Dendritic cell treated with granulocyte-macrophage colony-stimulating factor and Interleukin-4, amounts not matched to agents 40 ng/mL and 50 ng/mL, for 4 days (primary cell): ENCODE measurements at regions not wholly inside any gene's neighbourhood (a gene's known extent, or its start where the extent isn't known, plus 50 kb on each side); places are given as distances from the start of the nearest gene placed in this dataset.

ENCODE experiments used
- H3K27ac Mint-ChIP-seq: one replicate; pipeline ENCODE4 v1.8.0; 2022; ENCODE audit warnings: mild to moderate bottlenecking, mixed read lengths
- H3K27me3 Mint-ChIP-seq: one replicate; pipeline ENCODE4 v1.8.0; 2022; ENCODE audit warnings: mild to moderate bottlenecking, mixed read lengths
- H3K36me3 Mint-ChIP-seq: one replicate; pipeline ENCODE4 v1.8.0; 2022; ENCODE audit warnings: low read depth, mixed read lengths
- H3K4me1 Mint-ChIP-seq: one replicate; pipeline ENCODE4 v1.8.0; 2022; ENCODE audit warnings: low read depth, mixed read lengths
- H3K4me3 Mint-ChIP-seq: one replicate; pipeline ENCODE4 v1.8.0; 2022; ENCODE audit warnings: mild to moderate bottlenecking, moderate library complexity, mixed read lengths
- H3K9me3 Mint-ChIP-seq: one replicate; pipeline ENCODE4 v1.8.0; 2022; ENCODE audit warnings: mixed read lengths
- intact Hi-C: fragments of 100-400 bp; cut with micrococcal nuclease; formaldehyde crosslinking; loops from one replicate; pipeline ENCODE4 v1.15.0; 2022

DNA sequence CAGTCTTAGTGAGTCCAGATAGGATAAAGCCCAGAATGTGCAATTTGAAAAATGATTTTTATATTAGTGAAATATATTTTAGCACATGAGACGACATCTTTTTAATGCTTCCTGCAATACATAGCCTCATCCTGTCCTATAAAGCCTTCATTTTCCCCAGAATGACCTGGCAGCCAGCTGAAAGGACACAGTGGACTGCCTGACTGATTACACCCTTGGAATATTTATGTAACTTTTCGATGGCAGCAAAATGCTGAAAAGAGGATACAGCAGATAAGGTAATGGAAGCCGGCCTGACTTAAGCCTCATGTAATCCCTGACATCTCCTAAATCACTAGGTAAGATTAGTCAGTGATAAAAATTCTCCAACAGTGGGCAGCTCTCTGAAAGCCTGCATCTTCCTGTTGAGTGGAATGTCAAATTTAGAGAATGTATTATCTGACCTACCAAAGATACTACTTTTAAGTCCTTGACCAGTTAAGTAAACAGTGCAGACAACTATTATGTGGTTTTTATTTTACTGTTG is 210.7 kb upstream of the STEAP1 start:
- no peaks in the 10 kb centered on the region for H3K4me1 Mint-ChIP-seq
- H3K4me3 Mint-ChIP-seq = no peak overlapping the region
- no peak overlapping the region for H3K27ac Mint-ChIP-seq
- no peaks in the 10 kb centered on the region for H3K27me3 Mint-ChIP-seq
- intact Hi-C loops = no loop called here
- peaks cover 35% of the 10 kb centered on the region for H3K9me3 Mint-ChIP-seq
- no peaks in the 10 kb centered on the region for H3K36me3 Mint-ChIP-seq

- no peaks in the 10 kb centered on the region for H3K36me3 Mint-ChIP-seq
Measured at GRCh38 chr7:89958525-89959068, 195.7 kb upstream of the STEAP1 start.

GRCh38 chr7:89966067-89966664 is 188.1 kb upstream of the STEAP1 start:
- H3K27me3 Mint-ChIP-seq = no peaks in the 10 kb centered on the region
- no peaks in the 10 kb centered on the region for H3K36me3 Mint-ChIP-seq
- H3K27ac Mint-ChIP-seq = no peak overlapping the region
- intact Hi-C loops = no loop called here
- no peaks in the 10 kb centered on the region for H3K4me1 Mint-ChIP-seq
- H3K4me3 Mint-ChIP-seq = no peak overlapping the region
- peaks cover 25% of the 10 kb centered on the region for H3K9me3 Mint-ChIP-seq

More at GRCh38 chr7:89958525-89959068, 195.7 kb upstream of the STEAP1 start:
- Mint-ChIP-seq H3K27me3 (no peaks in the 10 kb centered on the region), H3K9me3 (peaks cover 20% of the 10 kb centered on the region), H3K4me1 (no peaks in the 10 kb centered on the region), H3K27ac (no peak overlapping the region), H3K4me3 (no peak overlapping the region)
- intact Hi-C loops = no loop called here

DNA sequence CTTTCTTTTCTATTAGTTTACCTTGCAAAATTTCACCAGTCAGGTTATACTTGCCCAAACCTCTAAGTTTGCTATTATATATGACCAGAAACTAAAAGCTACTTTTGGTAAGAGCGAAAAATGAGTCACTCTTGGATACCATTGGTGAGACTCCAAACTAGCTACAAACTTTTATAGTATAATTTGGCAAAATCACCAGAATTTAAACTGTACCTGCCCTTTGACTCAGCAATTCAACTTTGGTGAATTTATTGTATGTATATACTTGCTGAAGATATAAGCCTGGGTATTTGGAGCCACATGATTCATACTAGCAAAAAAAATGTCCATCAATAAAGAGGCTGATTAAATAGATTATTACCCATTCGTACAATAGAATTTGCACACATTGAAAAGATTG is 178.7 kb upstream of the STEAP1 start:
- H3K9me3 Mint-ChIP-seq = peaks cover 17% of the 10 kb centered on the region
- H3K27me3 Mint-ChIP-seq = no peaks in the 10 kb centered on the region
- intact Hi-C loops = no loop called here
- H3K36me3 Mint-ChIP-seq = no peaks in the 10 kb centered on the region
- no peak overlapping the region for H3K4me3 Mint-ChIP-seq
- H3K27ac Mint-ChIP-seq = no peak overlapping the region
- H3K4me1 Mint-ChIP-seq = no peaks in the 10 kb centered on the region

GRCh38 chr7:89987665-89988064 is 166.6 kb upstream of the STEAP1 start:
- H3K27me3 Mint-ChIP-seq = no peaks in the 10 kb centered on the region
- H3K4me1 Mint-ChIP-seq = no peaks in the 10 kb centered on the region
- no peak overlapping the region for H3K27ac Mint-ChIP-seq
- intact Hi-C loops = no loop called here
- H3K4me3 Mint-ChIP-seq = no peak overlapping the region
- peaks cover 23% of the 10 kb centered on the region for H3K9me3 Mint-ChIP-seq
- H3K36me3 Mint-ChIP-seq = no peaks in the 10 kb centered on the region

DNA sequence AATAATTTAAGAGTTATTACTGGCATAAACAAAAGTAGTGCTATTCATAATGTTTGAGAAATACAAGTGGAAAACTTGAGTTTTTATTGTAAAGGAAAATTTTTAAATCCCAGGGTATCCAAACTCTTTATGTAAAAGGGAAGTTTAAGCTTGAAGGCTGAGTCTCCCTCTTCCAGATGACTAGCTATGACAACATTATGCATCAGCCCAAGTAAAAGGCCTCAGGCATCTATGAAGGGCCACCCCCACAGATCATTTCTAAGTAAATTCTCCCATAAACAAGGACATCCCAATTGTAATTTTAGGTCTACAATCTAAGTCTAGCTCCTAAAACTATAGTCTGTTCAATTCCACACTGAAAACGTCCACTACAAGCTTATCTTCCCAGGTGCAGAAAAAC is 166.2 kb upstream of the STEAP1 start:
- intact Hi-C loops = no loop called here
- no peaks in the 10 kb centered on the region for H3K27me3 Mint-ChIP-seq
- no peaks in the 10 kb centered on the region for H3K36me3 Mint-ChIP-seq
- H3K27ac Mint-ChIP-seq = no peak overlapping the region
- H3K9me3 Mint-ChIP-seq = peaks cover 23% of the 10 kb centered on the region
- H3K4me3 Mint-ChIP-seq = no peak overlapping the region
- no peaks in the 10 kb centered on the region for H3K4me1 Mint-ChIP-seq

DNA sequence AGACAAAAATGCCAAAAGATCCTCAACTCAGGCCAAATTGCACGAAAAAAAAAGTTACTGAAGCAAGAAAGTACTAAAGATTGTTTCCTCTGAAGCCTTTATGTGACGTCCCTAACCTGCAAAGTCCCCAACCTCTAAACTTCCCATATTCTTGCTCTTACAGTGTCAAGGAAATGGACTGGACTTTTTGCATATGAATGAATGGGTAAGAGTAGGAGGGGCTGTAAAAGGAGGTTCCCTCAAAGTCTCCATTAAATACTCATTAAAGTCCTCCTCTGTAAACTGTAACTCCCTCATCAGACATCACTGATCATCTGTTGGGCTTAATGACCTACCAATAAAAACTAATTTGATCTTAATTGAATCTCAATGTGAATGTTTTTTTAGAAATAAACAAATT is 164.8 kb upstream of the STEAP1 start:
- Mint-ChIP-seq H3K4me1 (no peaks in the 10 kb centered on the region), H3K27ac (no peak overlapping the region), H3K27me3 (no peaks in the 10 kb centered on the region), H3K36me3 (no peaks in the 10 kb centered on the region), H3K9me3 (peaks cover 25% of the 10 kb centered on the region), H3K4me3 (no peak overlapping the region)
- intact Hi-C loops = no loop called here

DNA sequence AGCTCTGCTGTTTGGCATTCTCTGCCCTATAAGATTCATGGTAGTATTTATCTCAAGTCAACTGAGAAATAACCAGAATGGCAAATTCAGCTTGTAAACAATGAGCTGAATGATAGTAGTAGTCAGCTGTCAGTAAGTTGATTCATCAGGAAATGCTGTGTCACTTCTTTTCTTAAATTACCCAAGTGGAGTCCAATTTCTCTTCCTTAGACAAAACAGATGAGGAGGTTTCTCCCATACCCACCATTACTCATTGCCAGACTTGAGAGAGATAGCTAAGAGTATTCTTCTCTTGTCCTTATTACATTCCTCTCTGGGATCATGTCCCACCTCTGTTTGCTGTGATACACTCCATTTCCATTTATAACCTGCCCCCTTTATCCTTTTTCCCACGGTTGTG is 159.8 kb upstream of the STEAP1 start:
- Mint-ChIP-seq H3K27me3 (no peaks in the 10 kb centered on the region), H3K36me3 (no peaks in the 10 kb centered on the region), H3K4me1 (no peaks in the 10 kb centered on the region), H3K9me3 (peaks cover 37% of the 10 kb centered on the region), H3K4me3 (no peak overlapping the region), H3K27ac (no peak overlapping the region)
- intact Hi-C loops = no loop called here

GRCh38 chr7:89998554-89998953 is 155.7 kb upstream of the STEAP1 start:
- Mint-ChIP-seq H3K4me1 (no peaks in the 10 kb centered on the region), H3K9me3 (peaks cover 37% of the 10 kb centered on the region), H3K4me3 (no peak overlapping the region), H3K27me3 (no peaks in the 10 kb centered on the region), H3K27ac (no peak overlapping the region), H3K36me3 (no peaks in the 10 kb centered on the region)
- intact Hi-C loops = no loop called here

DNA sequence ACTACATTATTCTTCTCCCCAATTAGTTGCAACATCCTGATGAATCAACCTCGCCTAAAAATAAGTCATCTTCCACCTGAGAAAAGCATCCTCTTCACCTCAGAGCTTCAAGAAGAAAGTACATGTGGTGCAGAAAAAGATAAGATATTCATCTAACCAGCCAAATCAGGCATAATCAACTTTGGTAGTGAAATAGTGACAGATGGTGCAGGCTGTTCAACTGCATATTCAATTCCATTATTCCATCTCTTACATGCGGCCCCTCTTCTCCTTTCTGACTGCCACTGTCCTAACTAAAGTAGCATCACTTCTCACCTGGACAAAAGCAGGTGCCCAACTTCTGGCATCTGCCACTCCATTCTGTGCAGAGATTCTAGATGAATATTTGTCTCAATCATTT is 148.4 kb upstream of the STEAP1 start:
- Mint-ChIP-seq H3K9me3 (peaks cover 8% of the 10 kb centered on the region), H3K4me3 (no peak overlapping the region), H3K27me3 (no peaks in the 10 kb centered on the region), H3K36me3 (no peaks in the 10 kb centered on the region), H3K27ac (no peak overlapping the region), H3K4me1 (no peaks in the 10 kb centered on the region)
- intact Hi-C loops = no loop called here

DNA sequence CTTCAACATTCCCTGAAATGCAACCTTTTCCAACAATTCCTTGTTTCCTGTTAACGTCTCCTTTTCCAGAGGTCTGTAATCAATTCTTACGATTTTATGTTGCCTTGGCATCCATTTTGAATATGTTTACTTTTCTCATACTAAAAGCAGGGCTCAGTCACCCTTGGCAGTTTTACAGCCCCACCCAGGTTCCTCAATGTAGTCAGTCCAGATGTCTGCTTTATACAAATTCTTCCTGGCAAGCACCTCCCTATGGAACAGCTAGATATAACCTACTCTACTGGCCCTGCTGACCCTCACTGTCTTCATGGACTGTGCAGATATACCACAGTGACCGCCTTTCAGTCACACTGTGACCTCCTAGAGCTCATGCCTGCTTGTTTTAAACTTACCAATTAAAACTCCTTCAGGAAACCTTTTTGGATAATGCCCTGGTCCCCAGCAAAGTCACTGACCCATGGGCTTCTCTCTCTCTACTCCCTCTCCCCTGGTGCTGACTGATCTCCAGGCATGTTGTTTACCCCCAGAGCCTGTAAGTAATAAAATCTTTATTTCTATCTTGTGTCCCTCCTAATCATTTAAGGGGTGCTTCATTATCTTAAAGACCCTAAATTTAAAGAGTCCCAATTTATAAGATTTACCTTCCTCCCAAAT is 147.1 kb upstream of the STEAP1 start:
- no peak overlapping the region for H3K27ac Mint-ChIP-seq
- peaks cover 8% of the 10 kb centered on the region for H3K9me3 Mint-ChIP-seq
- no peaks in the 10 kb centered on the region for H3K36me3 Mint-ChIP-seq
- intact Hi-C loops = no loop called here
- no peaks in the 10 kb centered on the region for H3K4me1 Mint-ChIP-seq
- H3K27me3 Mint-ChIP-seq = no peaks in the 10 kb centered on the region
- no peak overlapping the region for H3K4me3 Mint-ChIP-seq

DNA sequence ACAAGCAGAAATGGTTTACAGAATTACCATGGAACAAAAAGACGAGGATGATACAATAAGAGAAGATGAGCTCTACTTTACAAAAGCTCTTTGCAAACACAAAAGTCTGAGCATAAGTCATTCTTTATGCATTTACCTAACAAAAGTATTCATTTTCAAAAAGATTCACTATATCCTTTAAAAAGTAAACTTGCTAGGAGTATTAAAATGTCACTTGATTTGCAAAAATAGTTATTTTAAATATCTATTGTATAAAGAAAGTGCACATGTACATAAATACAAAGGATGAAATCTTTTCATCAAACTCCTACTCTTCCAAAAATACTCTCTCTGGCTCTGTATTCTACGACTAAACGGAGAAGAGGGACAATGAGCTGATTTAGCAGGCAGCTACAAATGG is 146.4 kb upstream of the STEAP1 start:
- no peak overlapping the region for H3K27ac Mint-ChIP-seq
- no peak overlapping the region for H3K4me3 Mint-ChIP-seq
- intact Hi-C loops = no loop called here
- no peaks in the 10 kb centered on the region for H3K4me1 Mint-ChIP-seq
- peaks cover 8% of the 10 kb centered on the region for H3K9me3 Mint-ChIP-seq
- H3K36me3 Mint-ChIP-seq = no peaks in the 10 kb centered on the region
- H3K27me3 Mint-ChIP-seq = no peaks in the 10 kb centered on the region

GRCh38 chr7:90022213-90022612 is 132.1 kb upstream of the STEAP1 start:
- H3K27me3 Mint-ChIP-seq = no peaks in the 10 kb centered on the region
- no peak overlapping the region for H3K4me3 Mint-ChIP-seq
- no peaks in the 10 kb centered on the region for H3K4me1 Mint-ChIP-seq
- intact Hi-C loops = no loop called here
- no peaks in the 10 kb centered on the region for H3K36me3 Mint-ChIP-seq
- no peak overlapping the region for H3K27ac Mint-ChIP-seq
- H3K9me3 Mint-ChIP-seq = peaks cover 49% of the 10 kb centered on the region

DNA sequence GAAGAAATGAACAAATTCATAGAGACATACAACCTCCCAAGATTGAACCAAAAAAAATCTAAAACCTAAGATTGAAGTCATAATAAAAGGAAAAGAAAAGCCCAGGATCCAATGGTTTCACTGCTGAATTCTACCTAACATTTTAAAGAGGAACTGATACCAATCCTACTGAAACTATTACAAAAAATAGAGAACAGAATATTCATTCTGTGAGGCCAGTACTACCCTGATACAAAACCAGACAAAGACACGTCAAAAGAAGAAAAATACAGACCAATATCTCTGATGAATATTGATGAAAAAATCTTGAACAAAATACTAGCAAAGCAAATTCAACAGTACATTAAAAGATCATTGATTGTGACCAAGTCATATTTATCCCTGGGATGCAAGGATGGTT is 128.5 kb upstream of the STEAP1 start:
- H3K4me1 Mint-ChIP-seq = no peaks in the 10 kb centered on the region
- no peak overlapping the region for H3K4me3 Mint-ChIP-seq
- H3K36me3 Mint-ChIP-seq = no peaks in the 10 kb centered on the region
- H3K27me3 Mint-ChIP-seq = no peaks in the 10 kb centered on the region
- H3K27ac Mint-ChIP-seq = no peak overlapping the region
- H3K9me3 Mint-ChIP-seq = peaks cover 55% of the 10 kb centered on the region
- intact Hi-C loops = no loop called here

DNA sequence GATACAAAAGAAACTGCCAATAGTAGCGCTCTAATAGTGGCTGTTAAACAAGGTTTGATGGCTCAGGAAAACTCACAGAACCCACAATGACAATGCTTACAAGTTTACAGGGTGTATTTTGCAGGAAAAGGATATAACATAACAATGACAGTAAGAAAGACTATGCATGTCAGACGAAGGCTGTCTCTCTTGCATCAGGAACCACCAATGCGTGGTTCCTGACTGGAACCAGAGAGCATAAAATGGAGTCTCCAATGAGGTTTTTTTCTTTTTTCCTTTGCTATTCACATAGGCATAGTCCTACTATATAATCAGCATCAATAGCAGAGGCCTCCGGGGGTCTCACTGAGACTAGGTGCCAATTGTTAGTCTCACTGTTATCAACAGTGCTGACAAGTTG is 120.4 kb upstream of the STEAP1 start:
- Mint-ChIP-seq H3K4me1 (no peaks in the 10 kb centered on the region), H3K27me3 (no peaks in the 10 kb centered on the region), H3K9me3 (peaks cover 15% of the 10 kb centered on the region), H3K4me3 (no peak overlapping the region), H3K27ac (no peak overlapping the region), H3K36me3 (no peaks in the 10 kb centered on the region)
- intact Hi-C loops = no loop called here
